Calu3 (cell line): ENCODE measurements at regions not wholly inside any gene's neighbourhood (a gene's known extent, or its start where the extent isn't known, plus 50 kb on each side); places are given as distances from the start of the nearest gene placed in this dataset.

Source experiments
- BruUV-seq: library from RNA; stranded (reverse); fragments of 400-500 nt; replicated peaks from 2 replicates; lab custom pipeline; 2021; lab: Mats Ljungman, UMichigan
- CTCF ChIA-PET: fragments of 300-600 bp; sonication (Branson Sonifier 250); formaldehyde crosslinking; loops from one replicate; lab custom pipeline; 2022; ENCODE audit warnings: antibody characterized with exemption; lab: Charles Lee
- DNase-seq: peaks from one replicate; pipeline ENCODE4 v3.0.0; 2022
- H3K27ac Mint-ChIP-seq: one replicate; pipeline ENCODE4 v1.8.0; 2022; ENCODE audit warnings: mixed read lengths; ENCODE audit not compliant: unreplicated experiment
- H3K27me3 Mint-ChIP-seq: one replicate; pipeline ENCODE4 v1.8.0; 2022; ENCODE audit warnings: mixed read lengths; ENCODE audit not compliant: unreplicated experiment
- H3K36me3 Mint-ChIP-seq: one replicate; pipeline ENCODE4 v1.8.0; 2022; ENCODE audit warnings: mild to moderate bottlenecking, moderate library complexity, mixed read lengths; ENCODE audit not compliant: insufficient read depth, unreplicated experiment
- H3K4me1 Mint-ChIP-seq: one replicate; pipeline ENCODE4 v1.8.0; 2022; ENCODE audit warnings: mild to moderate bottlenecking, low read depth, mixed read lengths; ENCODE audit not compliant: unreplicated experiment
- H3K4me3 Mint-ChIP-seq: one replicate; pipeline ENCODE4 v1.8.0; 2022; ENCODE audit warnings: mild to moderate bottlenecking, low read depth, moderate library complexity, mixed read lengths; ENCODE audit not compliant: unreplicated experiment
- H3K9me3 Mint-ChIP-seq: one replicate; pipeline ENCODE4 v1.8.0; 2022; ENCODE audit warnings: low read depth, mixed read lengths; ENCODE audit not compliant: unreplicated experiment
- intact Hi-C: fragments of 100-400 bp; cut with micrococcal nuclease; formaldehyde crosslinking; loops from one replicate; pipeline ENCODE4 v1.10.0; 2022; ENCODE audit not compliant: unreplicated experiment
- TF ChIP-seq, protein P1 (sequence below): fragments of 200-600 bp; IDR thresholded peaks from one replicate; pipeline ENCODE4 v1.8.0; 2022; ENCODE audit warnings: antibody characterized with exemption; ENCODE audit not compliant: unreplicated experiment

GRCh38 chr3:84100861-84101260, 857.9 kb upstream of the CADM2 start:
- CTCF ChIA-PET: no interaction called here
- no TSS peak for BruUV-seq
- Mint-ChIP-seq H3K4me1 (peaks cover 22% of the 10 kb centered on the region), H3K27ac (no peak overlapping the region), H3K9me3 (peaks cover 6% of the 10 kb centered on the region), H3K27me3 (no peaks in the 10 kb centered on the region), H3K4me3 (no peak overlapping the region), H3K36me3 (no peaks in the 10 kb centered on the region)
- TF ChIP-seq, protein P1, sequence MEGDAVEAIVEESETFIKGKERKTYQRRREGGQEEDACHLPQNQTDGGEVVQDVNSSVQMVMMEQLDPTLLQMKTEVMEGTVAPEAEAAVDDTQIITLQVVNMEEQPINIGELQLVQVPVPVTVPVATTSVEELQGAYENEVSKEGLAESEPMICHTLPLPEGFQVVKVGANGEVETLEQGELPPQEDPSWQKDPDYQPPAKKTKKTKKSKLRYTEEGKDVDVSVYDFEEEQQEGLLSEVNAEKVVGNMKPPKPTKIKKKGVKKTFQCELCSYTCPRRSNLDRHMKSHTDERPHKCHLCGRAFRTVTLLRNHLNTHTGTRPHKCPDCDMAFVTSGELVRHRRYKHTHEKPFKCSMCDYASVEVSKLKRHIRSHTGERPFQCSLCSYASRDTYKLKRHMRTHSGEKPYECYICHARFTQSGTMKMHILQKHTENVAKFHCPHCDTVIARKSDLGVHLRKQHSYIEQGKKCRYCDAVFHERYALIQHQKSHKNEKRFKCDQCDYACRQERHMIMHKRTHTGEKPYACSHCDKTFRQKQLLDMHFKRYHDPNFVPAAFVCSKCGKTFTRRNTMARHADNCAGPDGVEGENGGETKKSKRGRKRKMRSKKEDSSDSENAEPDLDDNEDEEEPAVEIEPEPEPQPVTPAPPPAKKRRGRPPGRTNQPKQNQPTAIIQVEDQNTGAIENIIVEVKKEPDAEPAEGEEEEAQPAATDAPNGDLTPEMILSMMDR: no peak
- DNase-seq: no peak
- intact Hi-C loops: no loop called here

GRCh38 chr3:84108442-84108971, 850.3 kb upstream of the CADM2 start:
- H3K9me3 Mint-ChIP-seq: peaks cover 6% of the 10 kb centered on the region
- H3K4me3 Mint-ChIP-seq: peak overlapping the region; percentile 18
- H3K36me3 Mint-ChIP-seq: peaks cover 5% of the 10 kb centered on the region
- H3K4me1 Mint-ChIP-seq: peaks cover 46% of the 10 kb centered on the region
- peak; percentile 36 for DNase-seq
- CTCF ChIA-PET: interaction anchor here (0.6 kb wide), 1 partner anchor 110 kb away, joined by 3 read pairs; no protein-coding TSS in a partner anchor
- intact Hi-C loops: no loop called here
- peak overlapping the region; percentile 85 for H3K27ac Mint-ChIP-seq
- no peaks in the 10 kb centered on the region for H3K27me3 Mint-ChIP-seq
- TF ChIP-seq, protein P1: no peak
- no TSS peak for BruUV-seq

DNA sequence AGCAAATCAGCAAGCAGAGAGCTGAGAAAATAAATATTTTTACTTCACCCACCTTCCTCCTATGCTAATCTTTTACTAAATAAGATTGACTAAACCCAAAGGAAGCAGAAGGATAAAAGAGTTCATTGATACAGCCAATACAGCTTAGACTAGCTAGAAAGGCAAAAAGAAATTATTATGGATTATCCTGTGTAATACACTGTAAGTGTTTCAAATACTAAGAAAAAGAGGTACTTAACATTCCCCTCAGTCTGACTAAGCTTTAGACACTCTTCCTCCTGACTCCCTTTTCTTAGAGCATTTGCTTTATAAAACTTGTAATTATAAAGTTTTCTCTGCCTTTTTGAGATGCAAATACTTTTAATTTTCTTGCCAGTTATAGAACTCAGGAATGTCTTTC, 848.9 kb upstream of the CADM2 start:
- TF ChIP-seq, protein P1: no peak
- Mint-ChIP-seq H3K4me1 (peaks cover 46% of the 10 kb centered on the region), H3K4me3 (no peak overlapping the region), H3K36me3 (peaks cover 5% of the 10 kb centered on the region), H3K27ac (peak overlapping the region; percentile 85), H3K27me3 (no peaks in the 10 kb centered on the region), H3K9me3 (peaks cover 4% of the 10 kb centered on the region)
- intact Hi-C loops: no loop called here
- DNase-seq: no peak
- CTCF ChIA-PET: no interaction called here
- no TSS peak for BruUV-seq

DNA sequence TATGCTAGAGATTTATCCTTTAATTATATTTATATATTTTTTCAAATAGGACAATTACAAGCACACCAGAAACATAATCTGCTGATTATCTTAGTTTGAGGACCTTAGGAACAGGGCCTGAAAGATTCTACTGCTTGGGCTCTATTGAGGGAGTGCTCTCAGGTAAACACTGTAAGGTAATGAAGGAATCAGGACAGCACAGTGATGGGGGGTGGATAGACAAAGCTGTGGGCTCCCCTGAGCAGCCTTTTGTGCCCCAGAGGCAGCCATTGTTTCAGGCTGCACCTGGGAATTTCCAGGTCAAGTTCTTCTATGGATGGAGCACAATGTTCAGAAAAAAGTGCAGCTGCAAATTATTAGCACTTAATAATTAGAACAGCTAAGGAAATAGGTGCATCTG, 848.0 kb upstream of the CADM2 start:
- Mint-ChIP-seq H3K36me3 (peaks cover 5% of the 10 kb centered on the region), H3K4me3 (no peak overlapping the region), H3K27me3 (no peaks in the 10 kb centered on the region), H3K4me1 (peaks cover 39% of the 10 kb centered on the region), H3K9me3 (peaks cover 9% of the 10 kb centered on the region), H3K27ac (peak overlapping the region; percentile 85)
- TF ChIP-seq, protein P1: no peak
- DNase-seq: no peak
- CTCF ChIA-PET: no interaction called here
- BruUV-seq: no TSS peak
- intact Hi-C loops: no loop called here
